ENCODE measurements at regions not wholly inside any gene's neighbourhood (a gene's known extent, or its start where the extent isn't known, plus 50 kb on each side); places are given as distances from the start of the nearest gene placed in this dataset.

DNA sequence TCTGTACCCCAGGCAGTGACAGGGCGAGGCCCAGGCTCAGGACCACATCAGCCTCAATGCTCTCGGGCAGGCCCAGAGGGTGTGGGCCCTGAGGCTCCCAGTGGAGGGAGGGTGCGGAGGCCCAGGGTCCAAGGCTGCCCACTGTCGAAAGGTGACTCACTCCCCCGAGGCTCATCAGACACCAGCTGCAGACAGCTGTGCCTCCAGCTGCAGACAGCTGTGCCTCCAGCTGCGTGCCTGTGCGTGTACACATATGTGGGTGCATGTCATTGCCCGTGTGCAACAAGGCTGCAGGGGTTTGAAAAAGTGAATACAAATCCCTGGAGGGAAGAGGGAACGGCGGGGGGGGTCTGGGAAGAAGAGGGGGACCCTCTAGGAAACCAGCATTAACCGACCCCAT lies 134.3 kb downstream of the BRD1 start:
- H3K4me1 ChIP-seq (ENCODE audit: insufficient read depth, poor library complexity, severe bottlenecking) = no peaks in the 10 kb centered on the region
- H3K36me3 ChIP-seq (ENCODE audit: low read depth) = no peaks in the 10 kb centered on the region
- H3K27ac ChIP-seq (ENCODE audit: poor library complexity, severe bottlenecking) = no peak overlapping the region
- DNase-seq (ENCODE audit: low spot score) = no peak
- H3K27me3 ChIP-seq (ENCODE audit: insufficient read depth, poor library complexity, severe bottlenecking) = no peaks in the 10 kb centered on the region
- no peak for TF ChIP-seq CTCF (IDR thresholded peaks at IDR 0.05; ENCODE audit: poor library complexity, severe bottlenecking)
- ATAC-seq (ENCODE audit: low read depth) = no peak
- peaks cover 5% of the 10 kb centered on the region for H3K9me3 ChIP-seq (ENCODE audit: severe bottlenecking)
- no peak overlapping the region for H3K4me3 ChIP-seq (ENCODE audit: severe bottlenecking)

DNA sequence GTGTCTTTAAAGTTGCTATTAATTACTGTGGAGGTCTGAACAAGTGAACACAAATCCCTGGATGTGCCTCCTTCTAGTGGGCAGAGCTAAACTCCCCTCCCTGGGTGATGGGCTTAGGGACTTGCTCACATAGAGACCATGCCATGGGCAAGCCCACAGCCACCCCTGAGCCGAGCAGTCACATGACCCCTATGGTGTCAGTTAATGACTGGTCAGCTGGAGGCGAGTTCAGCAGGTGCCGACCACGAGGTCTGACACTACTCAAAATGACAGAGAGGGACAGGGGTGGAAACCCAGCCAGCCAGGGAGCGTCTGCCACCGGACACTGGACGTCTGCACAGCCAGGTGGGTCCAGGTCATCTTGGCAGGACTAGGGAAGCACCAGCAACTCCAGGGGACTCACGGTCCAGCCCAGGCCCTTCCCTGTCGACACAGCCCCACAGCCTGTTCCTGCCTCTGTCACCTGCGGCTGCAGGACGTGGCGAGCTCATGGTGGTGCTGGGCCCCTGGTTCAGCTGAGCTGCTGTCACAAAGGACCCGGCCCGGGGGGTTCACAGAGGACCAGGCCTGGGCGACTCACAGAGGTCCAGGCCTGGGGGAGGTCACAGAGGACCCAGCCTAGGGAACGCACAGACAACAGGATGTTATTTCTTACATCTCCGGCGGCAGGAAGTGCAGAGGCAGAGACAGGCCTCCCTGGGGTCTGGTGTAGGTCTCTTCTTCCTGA lies 135.0 kb downstream of the BRD1 start:
- peaks cover 5% of the 10 kb centered on the region for H3K9me3 ChIP-seq (ENCODE audit: severe bottlenecking)
- no peaks in the 10 kb centered on the region for H3K36me3 ChIP-seq (ENCODE audit: low read depth)
- DNase-seq (ENCODE audit: low spot score) (no peak), ATAC-seq (ENCODE audit: low read depth) (no peak)
- H3K27me3 ChIP-seq (ENCODE audit: insufficient read depth, poor library complexity, severe bottlenecking) = no peaks in the 10 kb centered on the region
- TF ChIP-seq CTCF (IDR thresholded peaks at IDR 0.05; ENCODE audit: poor library complexity, severe bottlenecking) = no peak
- no peak overlapping the region for H3K27ac ChIP-seq (ENCODE audit: poor library complexity, severe bottlenecking)
- H3K4me3 ChIP-seq (ENCODE audit: severe bottlenecking) = no peak overlapping the region
- no peaks in the 10 kb centered on the region for H3K4me1 ChIP-seq (ENCODE audit: insufficient read depth, poor library complexity, severe bottlenecking)

- no peak for ATAC-seq (ENCODE audit: low read depth)
- no peak for DNase-seq (ENCODE audit: low spot score)
- H3K36me3 ChIP-seq (ENCODE audit: low read depth) = no peaks in the 10 kb centered on the region
- no peaks in the 10 kb centered on the region for H3K9me3 ChIP-seq (ENCODE audit: severe bottlenecking)
- TF ChIP-seq CTCF (IDR thresholded peaks at IDR 0.05; ENCODE audit: poor library complexity, severe bottlenecking) = no peak
- H3K27me3 ChIP-seq (ENCODE audit: insufficient read depth, poor library complexity, severe bottlenecking) = no peaks in the 10 kb centered on the region
- H3K4me3 ChIP-seq (ENCODE audit: severe bottlenecking) = no peak overlapping the region
- H3K4me1 ChIP-seq (ENCODE audit: insufficient read depth, poor library complexity, severe bottlenecking) = no peaks in the 10 kb centered on the region
- H3K27ac ChIP-seq (ENCODE audit: poor library complexity, severe bottlenecking) = no peak overlapping the region
Measured at GRCh38 chr22:49691256-49691655, 136.4 kb downstream of the BRD1 start.

DNA sequence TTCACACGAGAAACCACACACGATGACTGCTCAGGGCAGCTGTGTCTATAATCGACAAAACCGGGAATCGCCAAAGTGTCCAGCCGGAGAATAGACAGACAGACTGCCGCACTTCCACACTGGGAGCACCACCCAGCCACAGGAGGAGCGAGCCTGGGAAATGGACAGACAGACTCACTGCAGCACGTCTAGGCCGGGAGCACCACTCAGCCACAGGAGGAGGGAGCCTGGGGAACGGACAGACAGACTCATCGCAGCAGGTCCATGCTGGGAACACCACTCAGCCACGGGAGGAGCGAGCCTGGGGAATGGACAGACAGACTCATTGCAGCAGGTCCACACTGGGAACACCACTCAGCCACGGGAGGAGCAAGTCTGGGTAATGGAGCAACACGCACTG lies 137.2 kb downstream of the BRD1 start:
- Histone ChIP-seq H3K9me3 (ENCODE audit: severe bottlenecking) (no peaks in the 10 kb centered on the region), H3K27ac (ENCODE audit: poor library complexity, severe bottlenecking) (no peak overlapping the region), H3K4me3 (ENCODE audit: severe bottlenecking) (no peak overlapping the region), H3K27me3 (ENCODE audit: insufficient read depth, poor library complexity, severe bottlenecking) (no peaks in the 10 kb centered on the region), H3K36me3 (ENCODE audit: low read depth) (no peaks in the 10 kb centered on the region), H3K4me1 (ENCODE audit: insufficient read depth, poor library complexity, severe bottlenecking) (no peaks in the 10 kb centered on the region)
- TF ChIP-seq CTCF (IDR thresholded peaks at IDR 0.05; ENCODE audit: poor library complexity, severe bottlenecking) = no peak
- ATAC-seq (ENCODE audit: low read depth) (no peak), DNase-seq (ENCODE audit: low spot score) (no peak)

DNA sequence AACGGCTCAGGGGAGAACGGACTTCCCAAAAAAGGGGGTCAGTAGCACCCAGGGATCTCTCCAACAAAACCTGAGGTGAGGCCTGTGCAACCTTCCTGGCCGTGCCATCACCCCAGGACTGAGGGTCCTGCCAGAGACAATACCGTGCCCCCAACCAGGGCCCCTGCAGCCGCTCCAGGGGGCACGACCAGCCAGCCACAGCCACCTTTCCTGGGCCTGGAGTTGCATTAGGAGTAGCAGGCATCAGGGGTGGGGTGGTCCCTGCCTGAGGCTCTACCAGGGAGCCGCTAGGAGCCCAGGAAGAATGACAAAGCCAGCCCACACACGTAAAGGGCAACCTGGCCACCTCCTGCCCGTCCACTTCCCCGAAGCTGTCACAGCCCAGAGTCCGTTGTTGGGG lies 137.8 kb downstream of the BRD1 start:
- H3K4me3 ChIP-seq (ENCODE audit: severe bottlenecking) = no peak overlapping the region
- H3K36me3 ChIP-seq (ENCODE audit: low read depth) = no peaks in the 10 kb centered on the region
- no peak overlapping the region for H3K27ac ChIP-seq (ENCODE audit: poor library complexity, severe bottlenecking)
- no peaks in the 10 kb centered on the region for H3K4me1 ChIP-seq (ENCODE audit: insufficient read depth, poor library complexity, severe bottlenecking)
- TF ChIP-seq CTCF (IDR thresholded peaks at IDR 0.05; ENCODE audit: poor library complexity, severe bottlenecking) = no peak
- DNase-seq (ENCODE audit: low spot score) = no peak
- H3K27me3 ChIP-seq (ENCODE audit: insufficient read depth, poor library complexity, severe bottlenecking) = no peaks in the 10 kb centered on the region
- ATAC-seq (ENCODE audit: low read depth) = no peak
- no peaks in the 10 kb centered on the region for H3K9me3 ChIP-seq (ENCODE audit: severe bottlenecking)
